T-helper 1 cell treated with Interleukin-12 subunit alpha and Interleukin-12 subunit beta and Interleukin-4 antibody, amounts not matched to agents 30 ng/mL and 1 ng/mL, for 36 hours (primary cell): ENCODE measurements at regions not wholly inside any gene's neighbourhood (a gene's known extent, or its start where the extent isn't known, plus 50 kb on each side); places are given as distances from the start of the nearest gene placed in this dataset.

Experiments
- intact Hi-C: fragments of 100-400 bp; cut with micrococcal nuclease; formaldehyde crosslinking; loops from one replicate; pipeline ENCODE4 v1.15.1; 2024

GRCh38 chr2:39487398-39488250, 50.5 kb upstream of the MAP4K3 start:
- intact Hi-C loops = no loop called here

GRCh38 chr2:39488450-39488849, 51.4 kb upstream of the MAP4K3 start:
- intact Hi-C loops = no loop called here

GRCh38 chr2:39490586-39490985, 53.5 kb upstream of the MAP4K3 start:
- intact Hi-C loops = loop anchor here (10.0 kb wide), 1 partner anchor 366 kb away; the partner anchor contains the start of gene SOS1

- intact Hi-C loops = loop anchor here (1.0 to 10.0 kb wide), 6 partner anchors 22 to 367 kb away; partner anchors contain the start of genes SOS1 and THUMPD2
Measured at GRCh38 chr2:39491653-39492052, 54.6 kb upstream of the MAP4K3 start.

- intact Hi-C loops = loop anchor here (1.0 to 10.0 kb wide), 6 partner anchors 21 to 367 kb away; partner anchors contain the start of genes SOS1 and THUMPD2
Measured at GRCh38 chr2:39492095-39492590, 55.1 kb upstream of the MAP4K3 start.

- intact Hi-C loops = loop anchor here (1.0 to 10.0 kb wide), 6 partner anchors 21 to 368 kb away; partner anchors contain the start of genes SOS1 and THUMPD2
Measured at GRCh38 chr2:39492716-39493115, 55.6 kb upstream of the MAP4K3 start.

GRCh38 chr2:39494784-39495251, 57.7 kb upstream of the MAP4K3 start:
- intact Hi-C loops = loop anchor here (10.0 kb wide), 1 partner anchor 370 kb away; the partner anchor contains the start of gene SOS1

- intact Hi-C loops = loop anchor here (10.0 kb wide), 1 partner anchor 372 kb away; the partner anchor contains the start of gene SOS1
Measured at GRCh38 chr2:39497082-39497801, 60.2 kb upstream of the MAP4K3 start.

GRCh38 chr2:39498176-39498575, 61.1 kb upstream of the MAP4K3 start:
- intact Hi-C loops = loop anchor here (10.0 kb wide), 1 partner anchor 373 kb away; the partner anchor contains the start of gene SOS1

GRCh38 chr2:39498786-39499185, 61.7 kb upstream of the MAP4K3 start:
- intact Hi-C loops = loop anchor here (10.0 kb wide), 1 partner anchor 374 kb away; the partner anchor contains the start of gene SOS1

GRCh38 chr2:39499336-39499735, 62.3 kb upstream of the MAP4K3 start:
- intact Hi-C loops = loop anchor here (10.0 kb wide), 1 partner anchor 375 kb away; the partner anchor contains the start of gene SOS1

- intact Hi-C loops = no loop called here
Measured at GRCh38 chr2:39501412-39501811, 64.3 kb upstream of the MAP4K3 start.

GRCh38 chr2:39503277-39503676, 66.2 kb upstream of the MAP4K3 start:
- intact Hi-C loops = no loop called here

- intact Hi-C loops = no loop called here
Measured at GRCh38 chr2:39504790-39505335, 67.8 kb upstream of the MAP4K3 start.

GRCh38 chr2:39506215-39506614, 69.1 kb upstream of the MAP4K3 start:
- intact Hi-C loops = no loop called here

GRCh38 chr2:39508198-39508597, 71.1 kb upstream of the MAP4K3 start:
- intact Hi-C loops = no loop called here

GRCh38 chr2:39510140-39510539, 73.1 kb upstream of the MAP4K3 start:
- intact Hi-C loops = loop anchor here (5.0 to 10.0 kb wide), 2 partner anchors 73 to 215 kb away; partner anchors contain the start of gene MAP4K3

GRCh38 chr2:39511219-39511604, 74.1 kb upstream of the MAP4K3 start:
- intact Hi-C loops = loop anchor here (5.0 to 10.0 kb wide), 2 partner anchors 74 to 214 kb away; partner anchors contain the start of gene MAP4K3

GRCh38 chr2:39511605-39512433, 74.7 kb upstream of the MAP4K3 start:
- intact Hi-C loops = loop anchor here (5.0 to 10.0 kb wide), 2 partner anchors 75 to 213 kb away; partner anchors contain the start of gene MAP4K3

- intact Hi-C loops = loop anchor here (5.0 to 10.0 kb wide), 2 partner anchors 75 to 212 kb away; partner anchors contain the start of gene MAP4K3
Measured at GRCh38 chr2:39512434-39512935, 75.4 kb upstream of the MAP4K3 start.
